HepG2 (cell line): ENCODE measurements at regions not wholly inside any gene's neighbourhood (a gene's known extent, or its start where the extent isn't known, plus 50 kb on each side); places are given as distances from the start of the nearest gene placed in this dataset.

Experiments used
- ATAC-seq: fragments of 200-7000 bp; cut with Tn5 transposase; 3 replicates; pipeline ENCODE4 v1.9.1; 2020; ENCODE audit warnings: mild to moderate bottlenecking, moderate library complexity
- BruUV-seq: library from RNA; stranded (reverse); fragments of 400-500 nt; replicated peaks from 2 replicates; lab custom pipeline; 2021; lab: Mats Ljungman, UMichigan
- CTCF ChIA-PET: fragments of 300-600 bp; formaldehyde crosslinking; extraction: SDS; loops from one replicate; lab custom pipeline; 2021; ENCODE audit warnings: low total read pairs, inconsistent platforms, low intra/inter-chr PET ratio; lab: Yijun Ruan, JAX
- POLR2A ChIA-PET: fragments of 350-600 bp; sonication (Branson Sonifier 250); formaldehyde crosslinking; loops from one replicate; lab custom pipeline; 2020; ENCODE audit warnings: antibody characterized with exemption, inconsistent platforms; lab: Yijun Ruan, JAX
- DNase-seq: peaks from one replicate; pipeline ENCODE4 v3.0.0-alpha.2; 2015; ENCODE audit warnings: low spot score
- FAIRE-seq: peaks from 3 replicates; lab custom pipeline; 2011; peaks lifted over from hg19 to GRCh38; lab: Jason Lieb, UNC
- H2AFZ ChIP-seq: one replicate; pipeline ENCODE4 v1.6.1; 2011; ENCODE audit warnings: low read length, inconsistent platforms
- H3K27ac ChIP-seq: fragments of 300-600 bp; 3 replicates; pipeline ENCODE4 v1.8.0; 2011; ENCODE audit warnings: mixed run types, mild to moderate bottlenecking, mixed read lengths, low read length, inconsistent platforms; ENCODE audit not compliant: insufficient read depth; ENCODE audit errors: extremely low read length
- H3K27me3 ChIP-seq, 2 experiments: fragments of 200-600 bp in 1 of 2; 2 replicates in 1 of 2; 3 replicates in 1 of 2; pipeline versions ENCODE4 v1.6.0 to v1.8.0; 2011; ENCODE audit warnings: low read length in 2 of 2, mild to moderate bottlenecking in 2 of 2, moderate library complexity in 2 of 2, inconsistent platforms in 1 of 2; ENCODE audit not compliant: insufficient read depth in 2 of 2, control insufficient read depth in 1 of 2
- H3K36me3 ChIP-seq, 2 experiments: fragments of 200-600 bp in 1 of 2; replicated peaks in 1 of 2; 2 replicates in 1 of 2; 3 replicates in 1 of 2; pipeline versions ENCODE4 v1.5.1 to v1.8.0; 2011; ENCODE audit warnings: low read length in 2 of 2, inconsistent platforms in 1 of 2; ENCODE audit not compliant: insufficient read depth in 2 of 2, control insufficient read depth in 1 of 2
- H3K4me1 ChIP-seq: 2 replicates; pipeline ENCODE4 v1.5.1; 2012; ENCODE audit warnings: low read length, inconsistent platforms; ENCODE audit not compliant: insufficient read depth
- H3K4me2 ChIP-seq: 2 replicates; pipeline ENCODE4 v1.6.0; 2011; ENCODE audit warnings: low read depth, low read length, inconsistent platforms
- H3K4me3 ChIP-seq, 3 experiments: fragments of 200-600 bp in 1 of 3; sonication (generic), shearing (Covaris generic) in 1 of 3; replicated peaks in 1 of 3; 2 replicates each; pipeline ENCODE4 v1.5.1; 2011 to 2016; ENCODE audit warnings: low read length in 3 of 3, inconsistent platforms in 2 of 3, low read depth in 2 of 3, mild to moderate bottlenecking in 2 of 3, control low read depth in 1 of 3, mixed read lengths in 1 of 3; ENCODE audit not compliant: insufficient read depth in 1 of 3
- H3K79me2 ChIP-seq: one replicate; pipeline ENCODE4 v1.6.1; 2011; ENCODE audit warnings: low read length, inconsistent platforms; ENCODE audit not compliant: insufficient read depth
- H3K9ac ChIP-seq: 2 replicates; pipeline ENCODE4 v1.6.0; 2011; ENCODE audit warnings: mild to moderate bottlenecking, low read depth, low read length, inconsistent platforms; ENCODE audit not compliant: insufficient read depth
- H3K9me3 ChIP-seq: 2 replicates; pipeline ENCODE4 v1.5.1; 2012; ENCODE audit warnings: mild to moderate bottlenecking, low read length
- H4K20me1 ChIP-seq: 2 replicates; pipeline ENCODE4 v1.6.0; 2011; ENCODE audit warnings: inconsistent platforms, mild to moderate bottlenecking, low read length, moderate library complexity; ENCODE audit not compliant: insufficient read depth
- FUBP1 ChIP-seq: sonication (generic); formaldehyde crosslinking; IDR thresholded peaks from 2 replicates; pipeline ENCODE4 v1.5.1; 2020; ENCODE audit warnings: missing genetic modification reagents, mild to moderate bottlenecking, borderline replicate concordance
- GATA4 ChIP-seq: sonication (generic); IDR thresholded peaks from 2 replicates; pipeline ENCODE4 v1.6.1; 2016; ENCODE audit warnings: antibody characterized with exemption, low read depth, borderline replicate concordance
- HIC2 ChIP-seq: sonication (generic); formaldehyde crosslinking; IDR thresholded peaks from 2 replicates; pipeline ENCODE4 v1.9.0; 2022; ENCODE audit warnings: low read depth, missing genetic modification reagents
- PHF21A ChIP-seq: sonication (generic); formaldehyde crosslinking; IDR thresholded peaks from 2 replicates; pipeline ENCODE4 v1.5.0; 2020; ENCODE audit warnings: mild to moderate bottlenecking, missing genetic modification reagents
- PTBP1 ChIP-seq: fragments of 200-400 bp; formaldehyde crosslinking; IDR thresholded peaks from 2 replicates; pipeline ENCODE4 v1.6.1; 2018; ENCODE audit warnings: low read length, low read depth; ENCODE audit not compliant: poor library complexity, severe bottlenecking
- ZFP36 ChIP-seq: fragments of 150-350 bp; IDR thresholded peaks from 2 replicates; pipeline ENCODE4 v1.6.1; 2018; ENCODE audit warnings: borderline replicate concordance, low read length, low read depth; ENCODE audit not compliant: partially characterized antibody
- ZNF451 ChIP-seq: sonication (generic); formaldehyde crosslinking; IDR thresholded peaks from 2 replicates; pipeline ENCODE4 v1.5.0; 2020; ENCODE audit warnings: mild to moderate bottlenecking, missing genetic modification reagents
- ZNF781 ChIP-seq: sonication (generic); formaldehyde crosslinking; IDR thresholded peaks from 2 replicates; pipeline ENCODE4 v1.5.1; 2020; ENCODE audit warnings: borderline replicate concordance, mild to moderate bottlenecking, missing genetic modification reagents; ENCODE audit errors: not compliant biosample characterization
- ZSCAN20 ChIP-seq: sonication (generic); formaldehyde crosslinking; IDR thresholded peaks from 2 replicates; pipeline ENCODE4 v1.4.0; 2020; ENCODE audit warnings: missing genetic modification reagents, mild to moderate bottlenecking, borderline replicate concordance
- WGBS: methylation state at CpG from one replicate; pipeline ENCODE4 v1.1.6; 2017; ENCODE audit warnings: low lambda C conversion rate; 5-methylcytosine and 5-hydroxymethylcytosine counted together
- in situ Hi-C: cut with HindIII; loops from 2 replicates; pipeline ENCODE4 v1.10.0; 2017; ENCODE audit warnings: low pct_unique_long_range_greater_than_20kb; ENCODE audit not compliant: extremely low pct_ligation_motif_present
- intact Hi-C: fragments of 100-400 bp; cut with micrococcal nuclease; formaldehyde crosslinking; loops from one replicate; pipeline ENCODE4 v1.10.0; 2022; ENCODE audit not compliant: unreplicated experiment
- TF ChIP-seq, protein P1 (sequence below): sonication (generic); formaldehyde crosslinking; IDR thresholded peaks from 2 replicates; pipeline ENCODE4 v1.4.0; 2020; ENCODE audit warnings: missing genetic modification reagents
- TF ChIP-seq, protein P2 (sequence below): sonication (generic); formaldehyde crosslinking; IDR thresholded peaks from 2 replicates; pipeline ENCODE4 v1.5.1; 2020; ENCODE audit warnings: missing genetic modification reagents, mild to moderate bottlenecking, borderline replicate concordance

GRCh38 chr9:1920386-1920785 is 94.8 kb upstream of the SMARCA2 start:
- Histone ChIP-seq H3K36me3 (no peaks in the 10 kb centered on the region), H4K20me1 (no peaks in the 10 kb centered on the region), H3K4me1 (peaks cover 10% of the 10 kb centered on the region), H3K4me3 (no peak overlapping the region), H3K4me2 (no peak overlapping the region), H3K27me3 (peaks cover 0 to 14% of the 10 kb centered on the region in 2 experiments; a peak in 2 of 5 replicates), H3K9me3 (no peaks in the 10 kb centered on the region), H3K27ac (no peak overlapping the region), H3K9ac (no peak overlapping the region), H2AFZ (no peak overlapping the region), H3K79me2 (no peaks in the 10 kb centered on the region)
- intact Hi-C loops (loop anchor here (5.0 kb wide), 1 partner anchor 167 kb away; no protein-coding TSS in a partner anchor), in situ Hi-C loops (loop anchor here (10.0 kb wide), 1 partner anchor 164 kb away; no protein-coding TSS in a partner anchor)
- ATAC-seq (no peak), FAIRE-seq (no peak), DNase-seq (no peak)
- TF ChIP-seq ZFP36: no peak
- no peak for TF ChIP-seq ZNF451 (CRISPR knock-in tag)
- TF ChIP-seq HIC2 (CRISPR knock-in tag): no peak
- TF ChIP-seq GATA4: no peak
- TF ChIP-seq, protein P1, sequence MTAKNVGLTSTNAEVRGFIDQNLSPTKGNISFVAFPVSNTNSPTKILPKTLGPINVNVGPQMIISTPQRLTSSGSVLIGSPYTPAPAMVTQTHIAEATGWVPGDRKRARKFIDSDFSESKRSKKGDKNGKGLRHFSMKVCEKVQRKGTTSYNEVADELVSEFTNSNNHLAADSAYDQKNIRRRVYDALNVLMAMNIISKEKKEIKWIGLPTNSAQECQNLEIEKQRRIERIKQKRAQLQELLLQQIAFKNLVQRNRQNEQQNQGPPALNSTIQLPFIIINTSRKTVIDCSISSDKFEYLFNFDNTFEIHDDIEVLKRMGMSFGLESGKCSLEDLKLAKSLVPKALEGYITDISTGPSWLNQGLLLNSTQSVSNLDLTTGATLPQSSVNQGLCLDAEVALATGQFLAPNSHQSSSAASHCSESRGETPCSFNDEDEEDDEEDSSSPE (CRISPR knock-in tag): no peak
- TF ChIP-seq ZNF781 (CRISPR knock-in tag): no peak
- TF ChIP-seq, protein P2, sequence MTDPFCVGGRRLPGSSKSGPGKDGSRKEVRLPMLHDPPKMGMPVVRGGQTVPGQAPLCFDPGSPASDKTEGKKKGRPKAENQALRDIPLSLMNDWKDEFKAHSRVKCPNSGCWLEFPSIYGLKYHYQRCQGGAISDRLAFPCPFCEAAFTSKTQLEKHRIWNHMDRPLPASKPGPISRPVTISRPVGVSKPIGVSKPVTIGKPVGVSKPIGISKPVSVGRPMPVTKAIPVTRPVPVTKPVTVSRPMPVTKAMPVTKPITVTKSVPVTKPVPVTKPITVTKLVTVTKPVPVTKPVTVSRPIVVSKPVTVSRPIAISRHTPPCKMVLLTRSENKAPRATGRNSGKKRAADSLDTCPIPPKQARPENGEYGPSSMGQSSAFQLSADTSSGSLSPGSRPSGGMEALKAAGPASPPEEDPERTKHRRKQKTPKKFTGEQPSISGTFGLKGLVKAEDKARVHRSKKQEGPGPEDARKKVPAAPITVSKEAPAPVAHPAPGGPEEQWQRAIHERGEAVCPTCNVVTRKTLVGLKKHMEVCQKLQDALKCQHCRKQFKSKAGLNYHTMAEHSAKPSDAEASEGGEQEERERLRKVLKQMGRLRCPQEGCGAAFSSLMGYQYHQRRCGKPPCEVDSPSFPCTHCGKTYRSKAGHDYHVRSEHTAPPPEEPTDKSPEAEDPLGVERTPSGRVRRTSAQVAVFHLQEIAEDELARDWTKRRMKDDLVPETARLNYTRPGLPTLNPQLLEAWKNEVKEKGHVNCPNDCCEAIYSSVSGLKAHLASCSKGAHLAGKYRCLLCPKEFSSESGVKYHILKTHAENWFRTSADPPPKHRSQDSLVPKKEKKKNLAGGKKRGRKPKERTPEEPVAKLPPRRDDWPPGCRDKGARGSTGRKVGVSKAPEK (CRISPR knock-in tag): no peak
- no peak for TF ChIP-seq PTBP1
- no peak for TF ChIP-seq PHF21A
- TF ChIP-seq FUBP1 (CRISPR knock-in tag): no peak
- TF ChIP-seq ZSCAN20 (CRISPR knock-in tag): no peak
- 91% methylated on average over 1 of the region's 3 CpGs for WGBS
- CTCF ChIA-PET: no interaction called here
- POLR2A ChIA-PET: no interaction called here
- no TSS peak for BruUV-seq
